Endothelial cell of umbilical vein (primary cell): ENCODE measurements at regions not wholly inside any gene's neighbourhood (a gene's known extent, or its start where the extent isn't known, plus 50 kb on each side); places are given as distances from the start of the nearest gene placed in this dataset.

Experiments
- BruUV-seq: library from RNA; stranded (reverse); fragments of 400-500 nt; replicated peaks from 2 replicates; lab custom pipeline; 2021; lab: Mats Ljungman, UMichigan
- CTCF ChIA-PET: fragments of 300-600, 350-600 bp; sonication (Branson Sonifier 250); formaldehyde crosslinking; loops from one replicate; lab custom pipeline; 2021; ENCODE audit warnings: antibody characterized with exemption, inconsistent platforms; lab: Charles Lee
- POLR2A ChIA-PET: fragments of 300-600, 350-600 bp; sonication (Branson Sonifier 250); formaldehyde crosslinking; loops from one replicate; lab custom pipeline; 2021; ENCODE audit warnings: antibody characterized with exemption, inconsistent platforms; lab: Charles Lee
- DNase-seq: peaks from one replicate; pipeline ENCODE4 v3.0.0-alpha.2; 2011; ENCODE audit warnings: low read depth, low spot score
- FAIRE-seq: peaks from 2 replicates; lab custom pipeline; 2011; peaks lifted over from hg19 to GRCh38; lab: Jason Lieb, UNC
- H2AFZ ChIP-seq: 2 replicates; pipeline ENCODE4 v1.6.0; 2012; ENCODE audit warnings: low read depth, low read length, control low read depth, inconsistent platforms
- H3K27ac ChIP-seq: 2 replicates; pipeline ENCODE4 v1.5.1; 2011; ENCODE audit warnings: low read depth, mild to moderate bottlenecking, control low read depth, low read length, moderate library complexity; ENCODE audit not compliant: insufficient read depth
- H3K27me3 ChIP-seq, 2 experiments: 2 replicates each; pipeline versions ENCODE4 v1.6.0 to v1.6.1; 2011; ENCODE audit warnings: low read length in 2 of 2, mixed read lengths in 1 of 2; ENCODE audit not compliant: control insufficient read depth in 2 of 2, insufficient read depth in 2 of 2
- H3K36me3 ChIP-seq, 2 experiments: 2 replicates in 1 of 2; 3 replicates in 1 of 2; pipeline ENCODE4 v1.5.1; 2011; ENCODE audit warnings: low read length in 2 of 2, mild to moderate bottlenecking in 1 of 2, moderate library complexity in 1 of 2; ENCODE audit not compliant: control insufficient read depth in 2 of 2, insufficient read depth in 2 of 2; ENCODE audit errors: extremely low read depth in 1 of 2
- H3K4me1 ChIP-seq: 3 replicates; pipeline ENCODE4 v1.5.1; 2011; ENCODE audit warnings: mild to moderate bottlenecking, low read length; ENCODE audit not compliant: control insufficient read depth, insufficient read depth; ENCODE audit errors: extremely low read depth
- H3K4me2 ChIP-seq: 2 replicates; pipeline ENCODE4 v1.6.1; 2011; ENCODE audit warnings: low read length, control low read depth, mixed read lengths; ENCODE audit not compliant: insufficient read depth
- H3K4me3 ChIP-seq, 3 experiments: fragments of 200-600 bp in 1 of 3; sonication (generic), shearing (Covaris generic) in 1 of 3; replicated peaks in 1 of 3; 2 replicates each; pipeline ENCODE4 v1.5.1; 2011 to 2016; ENCODE audit warnings: control low read depth in 3 of 3, low read length in 3 of 3, mild to moderate bottlenecking in 2 of 3, inconsistent platforms in 1 of 3, low read depth in 1 of 3, moderate library complexity in 1 of 3; ENCODE audit not compliant: insufficient read depth in 1 of 3
- H3K79me2 ChIP-seq: 2 replicates; pipeline ENCODE4 v1.6.0; 2012; ENCODE audit warnings: low read length, inconsistent platforms; ENCODE audit not compliant: control insufficient read depth, insufficient read depth
- H3K9ac ChIP-seq: replicated peaks from 2 replicates; pipeline ENCODE3; 2011; ENCODE audit warnings: low read length, control low read depth; ENCODE audit not compliant: insufficient read depth; ENCODE audit errors: extremely low read depth
- H3K9me1 ChIP-seq: replicated peaks from 3 replicates; pipeline ENCODE4 v1.6.0; 2011; ENCODE audit warnings: mild to moderate bottlenecking, low read length; ENCODE audit not compliant: control insufficient read depth, insufficient read depth; ENCODE audit errors: extremely low read depth
- H3K9me3 ChIP-seq: replicated peaks from 2 replicates; pipeline ENCODE4 v1.5.1; 2012; ENCODE audit warnings: low read length, inconsistent platforms; ENCODE audit not compliant: control insufficient read depth, insufficient read depth
- H4K20me1 ChIP-seq: replicated peaks from 2 replicates; pipeline ENCODE3; 2011; ENCODE audit warnings: mild to moderate bottlenecking, low read length; ENCODE audit not compliant: control insufficient read depth, insufficient read depth; ENCODE audit errors: extremely low read depth
- FOS ChIP-seq: IDR thresholded peaks from 2 replicates; pipeline ENCODE4 v1.6.1; 2011; ENCODE audit warnings: mild to moderate bottlenecking, low read length, moderate library complexity, borderline replicate concordance; ENCODE audit not compliant: insufficient read depth
- JUN ChIP-seq: IDR thresholded peaks from 2 replicates; pipeline ENCODE4 v1.6.1; 2011; ENCODE audit warnings: borderline replicate concordance, low read depth; ENCODE audit not compliant: insufficient read length, insufficient read depth
- MYC ChIP-seq: IDR thresholded peaks from one replicate; pipeline ENCODE4 v1.6.1; 2011; ENCODE audit warnings: mild to moderate bottlenecking, low read depth, low read length
- POLR2A ChIP-seq: IDR thresholded peaks from 2 replicates; pipeline ENCODE4 v1.6.1; 2012; ENCODE audit warnings: low read depth, mild to moderate bottlenecking, control low read depth, low read length
- POLR2AphosphoS5 ChIP-seq: IDR thresholded peaks from 2 replicates; pipeline ENCODE4 v1.6.1; 2012; ENCODE audit warnings: low read depth, mild to moderate bottlenecking, control low read depth, low read length, moderate library complexity; ENCODE audit not compliant: insufficient read depth
- dilution Hi-C: fragments of 300-500 bp; cut with MboI; formaldehyde crosslinking; loops from one replicate; pipeline ENCODE4 v1.15.0; 2019; ENCODE audit warnings: low sequenced_read_pairs; ENCODE audit not compliant: extremely low pct_ligation_motif_present
- intact Hi-C: fragments of 100-400 bp; cut with micrococcal nuclease; formaldehyde crosslinking; loops from one replicate; pipeline ENCODE4 v1.10.0; 2022
- TF ChIP-seq, protein P1 (sequence below): IDR thresholded peaks from 2 replicates; pipeline ENCODE4 v1.6.1; 2011; ENCODE audit not compliant: insufficient read depth, insufficient read length
- TF ChIP-seq, protein P2 (sequence below), 2 donors: IDR thresholded peaks; 1 replicate in 1 of 2; 2 replicates in 1 of 2; pipeline ENCODE4 v1.5.1; 2011; ENCODE audit warnings: low read length in 2 of 2, mild to moderate bottlenecking in 2 of 2, moderate library complexity in 2 of 2, control low read depth in 1 of 2, inconsistent platforms in 1 of 2, low read depth in 1 of 2; ENCODE audit not compliant: insufficient read depth in 1 of 2; ENCODE audit errors: extremely low read depth in 1 of 2

DNA sequence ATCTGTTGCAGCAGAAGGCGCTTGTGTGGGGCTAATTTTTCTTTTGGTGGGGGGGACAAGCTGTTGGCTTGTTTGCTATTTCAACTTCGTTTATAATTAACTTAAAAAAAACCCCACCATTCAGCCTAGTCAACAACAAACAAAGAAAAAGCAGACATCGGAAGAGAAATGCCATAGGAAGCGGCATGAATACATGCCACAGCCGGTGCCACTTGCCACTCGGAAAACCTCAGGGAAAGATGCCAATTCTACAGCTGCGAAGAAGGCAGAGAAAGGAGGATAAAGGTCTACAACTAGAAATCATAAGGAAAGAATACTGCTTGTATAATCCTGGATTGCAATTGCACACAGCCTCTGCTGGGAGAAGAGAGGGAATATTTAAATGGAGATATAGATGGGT, 254.4 kb upstream of the PMFBP1 start:
- intact Hi-C loops, result no loop called here
- FAIRE-seq, result no peak
- BruUV-seq, result no TSS peak
- Histone ChIP-seq H3K79me2 (no peaks in the 10 kb centered on the region), H3K9ac (no peak overlapping the region), H3K4me3 (no peak overlapping the region), H3K4me2 (no peak overlapping the region), H2AFZ (no peak overlapping the region), H3K4me1 (no peaks in the 10 kb centered on the region), H3K27me3 (no peaks in the 10 kb centered on the region), H3K9me3 (no peaks in the 10 kb centered on the region), H3K36me3 (no peaks in the 10 kb centered on the region), H3K27ac (no peak overlapping the region), H4K20me1 (no peaks in the 10 kb centered on the region), H3K9me1 (no peaks in the 10 kb centered on the region)
- dilution Hi-C loops, result no loop called here
- no peak for DNase-seq
- TF ChIP-seq JUN (no peak), MYC (no peak), POLR2A (no peak), POLR2AphosphoS5 (no peak), FOS (no peak)
- TF ChIP-seq, protein P1, sequence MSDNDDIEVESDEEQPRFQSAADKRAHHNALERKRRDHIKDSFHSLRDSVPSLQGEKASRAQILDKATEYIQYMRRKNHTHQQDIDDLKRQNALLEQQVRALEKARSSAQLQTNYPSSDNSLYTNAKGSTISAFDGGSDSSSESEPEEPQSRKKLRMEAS, result no peak
- TF ChIP-seq, protein P2, sequence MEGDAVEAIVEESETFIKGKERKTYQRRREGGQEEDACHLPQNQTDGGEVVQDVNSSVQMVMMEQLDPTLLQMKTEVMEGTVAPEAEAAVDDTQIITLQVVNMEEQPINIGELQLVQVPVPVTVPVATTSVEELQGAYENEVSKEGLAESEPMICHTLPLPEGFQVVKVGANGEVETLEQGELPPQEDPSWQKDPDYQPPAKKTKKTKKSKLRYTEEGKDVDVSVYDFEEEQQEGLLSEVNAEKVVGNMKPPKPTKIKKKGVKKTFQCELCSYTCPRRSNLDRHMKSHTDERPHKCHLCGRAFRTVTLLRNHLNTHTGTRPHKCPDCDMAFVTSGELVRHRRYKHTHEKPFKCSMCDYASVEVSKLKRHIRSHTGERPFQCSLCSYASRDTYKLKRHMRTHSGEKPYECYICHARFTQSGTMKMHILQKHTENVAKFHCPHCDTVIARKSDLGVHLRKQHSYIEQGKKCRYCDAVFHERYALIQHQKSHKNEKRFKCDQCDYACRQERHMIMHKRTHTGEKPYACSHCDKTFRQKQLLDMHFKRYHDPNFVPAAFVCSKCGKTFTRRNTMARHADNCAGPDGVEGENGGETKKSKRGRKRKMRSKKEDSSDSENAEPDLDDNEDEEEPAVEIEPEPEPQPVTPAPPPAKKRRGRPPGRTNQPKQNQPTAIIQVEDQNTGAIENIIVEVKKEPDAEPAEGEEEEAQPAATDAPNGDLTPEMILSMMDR (IDR thresholded peaks at IDR 0.05; ENCODE audit: extremely low read depth in 1 of 2, insufficient read depth in 1 of 2, low read depth in 1 of 2, low read length in 2 of 2), result no peak
- POLR2A ChIA-PET, result no interaction called here
- CTCF ChIA-PET, result no interaction called here
